Astrocyte of the cerebellum (primary cell): ENCODE measurements at regions not wholly inside any gene's neighbourhood (a gene's known extent, or its start where the extent isn't known, plus 50 kb on each side); places are given as distances from the start of the nearest gene placed in this dataset.
"Not testable (repeated sequence)": the region's sequence is repeated elsewhere in the genome, so short reads cannot be mapped to it uniquely, and the experiment has no call there.

Experiments
- DNase-seq: peaks from one replicate; pipeline ENCODE4 v3.0.0-alpha.2; 2011; ENCODE audit warnings: low read depth
- H3K4me3 ChIP-seq: 2 replicates; pipeline ENCODE4 v1.5.1; 2011; ENCODE audit warnings: mild to moderate bottlenecking, low read depth, low read length, moderate library complexity
- in situ Hi-C: cut with HindIII; loops from 2 replicates; pipeline ENCODE4 v1.10.0; 2017; ENCODE audit warnings: low sequenced_read_pairs
- TF ChIP-seq, protein P1 (sequence below): IDR thresholded peaks from 2 replicates; pipeline ENCODE4 v1.5.1; 2012; ENCODE audit warnings: low read length, low read depth, moderate library complexity, mild to moderate bottlenecking; ENCODE audit errors: missing control alignments

DNA sequence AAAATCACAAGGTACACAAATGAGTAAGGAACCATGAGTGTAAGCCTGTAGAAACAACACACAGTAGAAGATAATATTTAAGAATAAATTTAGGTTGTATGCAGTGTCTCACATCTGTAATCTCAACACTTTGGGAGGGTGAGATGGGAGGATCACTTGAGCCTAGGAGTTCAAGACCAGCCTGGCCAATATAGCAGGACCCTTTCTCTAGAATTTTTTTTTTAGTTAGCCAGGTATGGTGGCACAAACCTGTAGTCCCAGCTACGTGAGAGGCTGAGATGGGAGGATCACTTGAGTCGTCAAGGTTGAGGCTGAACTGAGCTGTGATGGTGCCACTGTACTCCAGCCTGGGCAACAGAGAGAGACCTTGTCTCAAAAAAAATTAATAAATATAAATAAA lies 401.2 kb upstream of the RORB start:
- in situ Hi-C loops: no loop called here
- DNase-seq: no peak
- no peak overlapping the region for H3K4me3 ChIP-seq
- TF ChIP-seq, protein P1, sequence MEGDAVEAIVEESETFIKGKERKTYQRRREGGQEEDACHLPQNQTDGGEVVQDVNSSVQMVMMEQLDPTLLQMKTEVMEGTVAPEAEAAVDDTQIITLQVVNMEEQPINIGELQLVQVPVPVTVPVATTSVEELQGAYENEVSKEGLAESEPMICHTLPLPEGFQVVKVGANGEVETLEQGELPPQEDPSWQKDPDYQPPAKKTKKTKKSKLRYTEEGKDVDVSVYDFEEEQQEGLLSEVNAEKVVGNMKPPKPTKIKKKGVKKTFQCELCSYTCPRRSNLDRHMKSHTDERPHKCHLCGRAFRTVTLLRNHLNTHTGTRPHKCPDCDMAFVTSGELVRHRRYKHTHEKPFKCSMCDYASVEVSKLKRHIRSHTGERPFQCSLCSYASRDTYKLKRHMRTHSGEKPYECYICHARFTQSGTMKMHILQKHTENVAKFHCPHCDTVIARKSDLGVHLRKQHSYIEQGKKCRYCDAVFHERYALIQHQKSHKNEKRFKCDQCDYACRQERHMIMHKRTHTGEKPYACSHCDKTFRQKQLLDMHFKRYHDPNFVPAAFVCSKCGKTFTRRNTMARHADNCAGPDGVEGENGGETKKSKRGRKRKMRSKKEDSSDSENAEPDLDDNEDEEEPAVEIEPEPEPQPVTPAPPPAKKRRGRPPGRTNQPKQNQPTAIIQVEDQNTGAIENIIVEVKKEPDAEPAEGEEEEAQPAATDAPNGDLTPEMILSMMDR: no peak

DNA sequence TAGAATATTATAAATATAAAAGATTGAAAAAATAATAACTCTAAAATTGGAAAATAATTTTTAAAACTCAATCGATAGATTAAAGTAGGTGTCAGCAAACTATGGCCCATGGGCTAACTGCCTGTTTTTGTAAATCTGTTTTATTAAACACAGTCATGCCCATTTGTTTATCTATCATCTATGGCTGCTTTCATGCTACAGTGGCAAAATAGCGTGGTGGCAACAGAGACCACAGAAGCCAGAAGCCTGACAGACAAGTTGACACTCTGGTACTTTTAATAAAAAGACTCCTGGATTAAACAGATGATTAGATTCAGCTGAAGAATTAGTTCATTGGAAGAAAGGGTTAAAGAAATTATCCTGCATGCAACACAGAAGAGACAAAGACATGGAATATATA lies 400.7 kb upstream of the RORB start:
- TF ChIP-seq, protein P1: no peak
- in situ Hi-C loops: no loop called here
- DNase-seq: no peak
- H3K4me3 ChIP-seq: no peak overlapping the region

DNA sequence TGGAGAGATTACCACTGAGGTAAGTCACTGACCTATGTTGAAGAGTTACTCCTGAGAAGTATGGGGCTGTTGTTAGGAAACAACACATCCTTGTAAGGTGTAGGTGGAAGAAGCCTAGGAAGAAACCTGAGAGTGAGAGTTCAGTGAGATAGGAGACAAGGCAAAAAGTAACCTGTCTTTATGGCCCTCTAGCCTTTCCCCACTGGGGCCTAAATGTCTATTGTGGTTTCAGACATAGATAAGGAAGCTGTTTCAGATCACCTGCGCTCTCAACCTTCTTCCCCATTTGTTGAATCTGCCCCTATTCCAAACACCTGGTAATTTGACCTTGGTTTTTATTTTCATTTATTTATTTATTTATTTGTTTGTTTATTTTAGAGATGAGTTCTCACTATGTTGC lies 397.1 kb upstream of the RORB start:
- no peak for DNase-seq
- H3K4me3 ChIP-seq: no peak overlapping the region
- in situ Hi-C loops: no loop called here
- TF ChIP-seq, protein P1: no peak

DNA sequence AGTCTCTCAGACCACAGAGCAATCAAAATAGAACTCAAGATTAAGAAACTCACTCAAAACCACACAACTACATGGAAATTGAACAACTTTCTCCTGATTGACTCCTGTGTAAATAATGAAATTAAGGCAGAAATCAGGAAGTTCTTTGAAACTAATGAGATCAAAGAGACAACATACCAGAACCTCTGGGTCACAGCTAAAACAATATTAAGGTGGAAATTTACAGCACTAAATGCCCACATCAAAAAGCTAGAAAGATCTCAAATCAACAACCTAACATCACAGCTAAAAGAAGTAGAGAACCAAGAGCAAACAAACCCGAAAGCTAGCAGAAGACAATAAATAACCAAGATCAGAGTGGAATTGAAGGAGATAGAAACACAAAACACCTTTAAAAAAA lies 395.0 kb upstream of the RORB start:
- in situ Hi-C loops, DNase-seq, H3K4me3 ChIP-seq: not testable (repeated sequence)

DNA sequence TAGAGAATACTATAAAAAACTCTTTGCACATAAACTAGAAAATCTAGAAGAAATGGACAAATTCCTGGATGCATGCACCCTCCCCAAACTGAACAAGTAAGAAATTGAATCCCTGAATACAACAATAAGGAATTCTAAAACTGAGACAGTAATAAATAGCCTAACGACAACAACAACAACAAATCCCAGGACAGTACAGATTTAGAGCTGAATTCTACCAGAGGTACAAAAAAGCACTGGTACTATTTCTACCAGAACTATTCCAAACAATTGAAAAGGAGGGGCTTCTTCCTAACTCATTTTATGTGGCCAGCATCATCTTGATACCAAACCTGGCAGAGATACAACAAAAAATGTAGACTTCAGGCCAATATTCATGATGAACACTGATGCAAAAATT lies 394.4 kb upstream of the RORB start:
- in situ Hi-C loops: no loop called here

DNA sequence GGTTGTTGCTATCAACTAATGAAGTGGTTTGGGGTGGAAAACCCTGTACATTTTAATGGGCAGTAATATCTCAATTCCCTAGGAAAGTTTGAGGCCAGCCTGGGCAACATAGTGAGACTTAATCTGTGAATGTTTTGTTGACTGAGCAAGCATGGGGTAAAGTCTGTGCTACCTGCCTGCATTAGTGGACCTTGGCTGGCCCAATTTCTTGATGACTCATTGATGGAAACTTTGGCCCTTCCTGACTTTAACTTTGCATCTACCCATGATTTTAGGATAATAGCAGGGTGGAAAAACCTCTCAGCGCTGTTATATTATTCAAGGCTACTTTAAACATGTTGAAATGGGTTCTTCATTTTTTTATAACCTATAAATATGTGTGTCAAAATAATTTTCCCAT lies 389.4 kb upstream of the RORB start:
- TF ChIP-seq, protein P1: no peak
- DNase-seq: no peak
- in situ Hi-C loops: no loop called here
- no peak overlapping the region for H3K4me3 ChIP-seq

More for the DNA sequence above, 394.4 kb upstream of the RORB start:
- H3K4me3 ChIP-seq: no peak overlapping the region
- DNase-seq: no peak
- TF ChIP-seq, protein P1: no peak

DNA sequence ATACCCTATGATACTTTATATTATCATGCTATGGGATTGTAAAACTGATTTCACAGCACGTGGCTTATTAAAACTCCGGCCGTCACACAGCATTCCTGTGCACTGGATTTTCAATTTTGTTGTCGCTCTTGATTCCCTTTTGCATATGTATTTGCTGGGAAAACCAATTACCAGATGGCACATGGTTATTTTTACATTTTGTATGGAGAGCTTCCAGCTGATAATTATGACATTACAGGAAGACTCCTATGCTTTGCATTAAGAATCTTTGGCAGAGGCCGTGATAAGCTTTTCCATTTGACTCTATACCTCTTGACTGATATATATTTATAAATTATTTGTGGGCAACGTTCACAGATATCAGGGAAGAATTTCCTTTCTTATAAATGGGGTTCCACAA lies 381.2 kb upstream of the RORB start:
- no peak overlapping the region for H3K4me3 ChIP-seq
- TF ChIP-seq, protein P1: no peak
- no peak for DNase-seq
- in situ Hi-C loops: no loop called here
